OCI-LY7 (cell line): ENCODE measurements at regions not wholly inside any gene's neighbourhood (a gene's known extent, or its start where the extent isn't known, plus 50 kb on each side); places are given as distances from the start of the nearest gene placed in this dataset.
A peak's percentile ranks its signal among the peaks of the same experiment; 100 is the strongest.

ENCODE experiments used
- BruUV-seq: library from RNA; stranded (reverse); fragments of 400-500 nt; replicated peaks from 2 replicates; lab custom pipeline; 2021; lab: Mats Ljungman, UMichigan
- CTCF ChIA-PET: fragments of 300-600 bp; sonication (Branson Sonifier 250); formaldehyde crosslinking; loops from one replicate; lab custom pipeline; 2022; ENCODE audit warnings: antibody characterized with exemption; ENCODE audit not compliant: unreplicated experiment; lab: Charles Lee
- POLR2A ChIA-PET: fragments of 300-600 bp; sonication (Branson Sonifier 250); formaldehyde crosslinking; loops from one replicate; lab custom pipeline; 2022; ENCODE audit warnings: antibody characterized with exemption; lab: Charles Lee
- DNase-seq: peaks from one replicate; pipeline ENCODE4 v3.0.0-alpha.2; 2015; ENCODE audit warnings: low spot score
- H2AFZ ChIP-seq: fragments of 200-600 bp; sonication (generic), shearing (Covaris generic); 2 replicates; pipeline ENCODE4 v1.6.1; 2014; ENCODE audit warnings: mild to moderate bottlenecking, antibody characterized with exemption, low read length, moderate library complexity
- H3K27ac ChIP-seq: fragments of 200-600 bp; sonication (generic); 2 replicates; pipeline ENCODE4 v1.5.1; 2014; ENCODE audit warnings: mixed run types, low read depth, mild to moderate bottlenecking, moderate library complexity, low read length, inconsistent platforms; ENCODE audit not compliant: poor library complexity, severe bottlenecking
- H3K36me3 ChIP-seq: fragments of 200-600 bp; sonication (generic); 2 replicates; pipeline ENCODE4 v1.6.1; 2014; ENCODE audit warnings: mild to moderate bottlenecking, antibody characterized with exemption, low read length, moderate library complexity, mixed read lengths; ENCODE audit not compliant: insufficient read depth
- H3K4me1 ChIP-seq: fragments of 200-600 bp; sonication (generic); 2 replicates; pipeline ENCODE4 v1.5.1; 2014; ENCODE audit warnings: mild to moderate bottlenecking, low read length; ENCODE audit not compliant: insufficient read depth, poor library complexity, severe bottlenecking
- H3K4me2 ChIP-seq: fragments of 200-600 bp; sonication (generic); 2 replicates; pipeline ENCODE4 v1.6.1; 2014; ENCODE audit warnings: mild to moderate bottlenecking, low read length
- H3K4me3 ChIP-seq: fragments of 200-600 bp; sonication (generic); 2 replicates; pipeline ENCODE4 v1.5.1; 2014; ENCODE audit warnings: mild to moderate bottlenecking, low read depth, low read length; ENCODE audit not compliant: poor library complexity, severe bottlenecking
- H3K79me2 ChIP-seq: fragments of 200-600 bp; sonication (generic); 2 replicates; pipeline ENCODE4 v1.6.1; 2016; ENCODE audit warnings: low read depth, mild to moderate bottlenecking, low read length, moderate library complexity, mixed read lengths; ENCODE audit not compliant: insufficient read depth
- H3K9me2 ChIP-seq: fragments of 200-600 bp; sonication (generic); 2 replicates; pipeline ENCODE4 v1.6.1; 2016; ENCODE audit warnings: mild to moderate bottlenecking, low read length, mixed read lengths; ENCODE audit not compliant: insufficient read depth
- H3K9me3 ChIP-seq: fragments of 200-600 bp; sonication (generic); 2 replicates; pipeline ENCODE4 v1.6.1; 2014; ENCODE audit warnings: mild to moderate bottlenecking, mixed run types, low read length, mixed read lengths
- H4K20me1 ChIP-seq: fragments of 200-600 bp; sonication (generic); 2 replicates; pipeline ENCODE4 v1.6.1; 2014; ENCODE audit warnings: mild to moderate bottlenecking, antibody characterized with exemption, low read length, moderate library complexity, mixed read lengths; ENCODE audit not compliant: insufficient read depth
- EZH2phosphoT487 ChIP-seq: fragments of 200-600 bp; sonication (generic); IDR thresholded peaks from 2 replicates; pipeline ENCODE4 v1.6.1; 2018; ENCODE audit warnings: low read depth, borderline replicate concordance, mild to moderate bottlenecking, mixed run types, antibody characterized with exemption, low read length, moderate library complexity, mixed read lengths
- intact Hi-C: fragments of 100-400 bp; cut with micrococcal nuclease; formaldehyde crosslinking; loops from one replicate; pipeline ENCODE4 v1.10.0; 2022; ENCODE audit not compliant: unreplicated experiment
- TF ChIP-seq, protein P1 (sequence below): fragments of 200-600 bp; sonication (generic); conservative IDR thresholded peaks from 2 replicates; pipeline ENCODE4 v1.5.1; 2014; ENCODE audit warnings: mild to moderate bottlenecking, antibody characterized with exemption, low read length, moderate library complexity, mixed read lengths

DNA sequence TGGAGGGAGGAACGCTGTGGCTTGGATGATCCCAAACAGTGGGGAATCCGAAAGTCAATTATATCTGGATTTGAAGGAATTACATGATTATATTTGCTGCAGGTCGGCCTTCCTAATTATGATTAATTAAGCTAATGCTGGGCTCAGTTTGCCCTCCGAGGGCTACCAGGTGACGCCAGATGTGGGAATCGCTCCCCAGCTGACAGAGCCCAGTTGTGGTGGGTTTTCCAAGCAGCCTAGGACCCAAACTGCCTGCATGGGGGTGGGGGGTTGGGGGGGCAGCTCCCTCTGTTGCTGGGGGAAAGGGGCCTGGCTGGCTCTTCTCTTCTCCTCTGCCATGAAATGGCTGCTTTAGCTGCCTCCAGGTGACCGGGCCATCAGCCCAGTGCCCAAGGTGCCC, 147.6 kb upstream of the C1orf174 start:
- Histone ChIP-seq H3K9me2 (no peaks in the 10 kb centered on the region), H4K20me1 (no peaks in the 10 kb centered on the region), H3K9me3 (no peaks in the 10 kb centered on the region), H3K4me3 (peak overlapping the region; percentile 68), H3K4me2 (peak overlapping the region; percentile 92), H3K36me3 (no peaks in the 10 kb centered on the region), H3K27ac (peak overlapping the region; percentile 98), H2AFZ (no peak overlapping the region; the same call in 1 of the 2 replicates), H3K79me2 (peaks cover 15% of the 10 kb centered on the region; the same call in 1 of the 2 replicates), H3K4me1 (peaks cover 70% of the 10 kb centered on the region)
- TF ChIP-seq, protein P1, sequence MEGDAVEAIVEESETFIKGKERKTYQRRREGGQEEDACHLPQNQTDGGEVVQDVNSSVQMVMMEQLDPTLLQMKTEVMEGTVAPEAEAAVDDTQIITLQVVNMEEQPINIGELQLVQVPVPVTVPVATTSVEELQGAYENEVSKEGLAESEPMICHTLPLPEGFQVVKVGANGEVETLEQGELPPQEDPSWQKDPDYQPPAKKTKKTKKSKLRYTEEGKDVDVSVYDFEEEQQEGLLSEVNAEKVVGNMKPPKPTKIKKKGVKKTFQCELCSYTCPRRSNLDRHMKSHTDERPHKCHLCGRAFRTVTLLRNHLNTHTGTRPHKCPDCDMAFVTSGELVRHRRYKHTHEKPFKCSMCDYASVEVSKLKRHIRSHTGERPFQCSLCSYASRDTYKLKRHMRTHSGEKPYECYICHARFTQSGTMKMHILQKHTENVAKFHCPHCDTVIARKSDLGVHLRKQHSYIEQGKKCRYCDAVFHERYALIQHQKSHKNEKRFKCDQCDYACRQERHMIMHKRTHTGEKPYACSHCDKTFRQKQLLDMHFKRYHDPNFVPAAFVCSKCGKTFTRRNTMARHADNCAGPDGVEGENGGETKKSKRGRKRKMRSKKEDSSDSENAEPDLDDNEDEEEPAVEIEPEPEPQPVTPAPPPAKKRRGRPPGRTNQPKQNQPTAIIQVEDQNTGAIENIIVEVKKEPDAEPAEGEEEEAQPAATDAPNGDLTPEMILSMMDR: no peak
- TF ChIP-seq EZH2phosphoT487: no peak
- POLR2A ChIA-PET: interaction anchor here (0.7 to 11.7 kb wide), 16 partner anchors 8 to 299 kb away, joined by 3 to 90 read pairs (median 4); no protein-coding TSS in a partner anchor
- BruUV-seq: no TSS peak
- DNase-seq: no peak
- CTCF ChIA-PET: interaction anchor here (1.2 to 2.5 kb wide), 5 partner anchors 12 to 145 kb away, joined by 3 to 11 read pairs (median 5); no protein-coding TSS in a partner anchor
- intact Hi-C loops: loop anchor here (1.0 to 5.0 kb wide), 4 partner anchors 40 to 265 kb away; partner anchors contain the start of genes CEP104 and DFFB

DNA sequence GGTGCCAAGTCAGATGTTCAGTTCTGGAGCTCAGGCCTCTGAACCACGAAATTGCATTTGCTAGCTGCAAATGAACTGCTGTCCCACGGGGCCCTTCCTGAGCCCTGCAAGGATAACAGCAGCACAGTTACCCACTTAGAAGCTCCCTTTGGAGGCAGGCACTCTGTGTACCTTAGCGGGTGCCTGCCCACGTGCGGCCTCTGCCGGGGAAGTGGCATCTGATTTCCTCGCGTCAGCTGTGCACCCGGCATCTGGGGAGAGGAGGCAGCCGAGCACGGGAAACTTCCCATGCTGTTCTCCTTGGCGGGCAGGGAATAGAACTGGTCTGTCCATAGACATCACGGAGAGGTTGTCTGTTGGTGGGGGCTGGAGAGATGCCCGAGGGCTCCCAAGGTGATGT, 148.0 kb upstream of the C1orf174 start:
- TF ChIP-seq, protein P1: peak; percentile 69
- no peak for TF ChIP-seq EZH2phosphoT487
- Histone ChIP-seq H3K36me3 (no peaks in the 10 kb centered on the region), H2AFZ (peak overlapping the region; percentile 5; the same call in 1 of the 2 replicates), H3K27ac (peak overlapping the region; percentile 98), H3K9me2 (no peaks in the 10 kb centered on the region), H3K9me3 (no peaks in the 10 kb centered on the region), H3K79me2 (peaks cover 14% of the 10 kb centered on the region; the same call in 1 of the 2 replicates), H3K4me2 (peak overlapping the region; percentile 92), H4K20me1 (no peaks in the 10 kb centered on the region), H3K4me1 (peaks cover 68% of the 10 kb centered on the region), H3K4me3 (peak overlapping the region; percentile 68)
- no TSS peak for BruUV-seq
- ChIA-PET CTCF (interaction anchor here (1.2 to 2.5 kb wide), 5 partner anchors 12 to 145 kb away, joined by 3 to 11 read pairs (median 5); no protein-coding TSS in a partner anchor), POLR2A (interaction anchor here (0.9 to 11.7 kb wide), 13 partner anchors 9 to 190 kb away, joined by 3 to 90 read pairs (median 6); no protein-coding TSS in a partner anchor)
- intact Hi-C loops: loop anchor here (5.0 kb wide), 3 partner anchors 129 to 264 kb away; partner anchors contain the start of genes CEP104 and DFFB
- peak; percentile 78 for DNase-seq
